ENCODE measurements at regions not wholly inside any gene's neighbourhood (a gene's known extent, or its start where the extent isn't known, plus 50 kb on each side); places are given as distances from the start of the nearest gene placed in this dataset.

- no peak overlapping the region for H3K4me3 Mint-ChIP-seq
- ChIA-PET POLR2A (no interaction called here), CTCF (no interaction called here)
- no peaks in the 10 kb centered on the region for H3K36me3 ChIP-seq (ENCODE audit: insufficient read depth, low read length)
- no peaks in the 10 kb centered on the region for H3K9me3 Mint-ChIP-seq
- H3K36me3 Mint-ChIP-seq (ENCODE audit: low read depth) = no peaks in the 10 kb centered on the region
- H3K27ac Mint-ChIP-seq = no peak overlapping the region
- H3K27me3 Mint-ChIP-seq = no peaks in the 10 kb centered on the region
- H3K4me1 Mint-ChIP-seq (ENCODE audit: low read depth) = no peaks in the 10 kb centered on the region
- H3K27ac ChIP-seq (ENCODE audit: low read depth in 1 of 2, low read length in 2 of 2) = no peak overlapping the region
- no peak overlapping the region for H3K4me3 ChIP-seq (ENCODE audit: low read length)
- intact Hi-C loops (cut with DNase I, micrococcal nuclease) = no loop called here
- H3K9me3 ChIP-seq (ENCODE audit: control insufficient read depth in 1 of 2, insufficient read depth in 1 of 2, low read length in 2 of 2) = peaks cover 0 to under 1% of the 10 kb centered on the region in 2 experiments
- H3K27me3 ChIP-seq (ENCODE audit: control insufficient read depth in 1 of 2, insufficient read depth in 2 of 2, low read length in 2 of 2) = no peaks in the 10 kb centered on the region
- DNase-seq = no peak
- ATAC-seq (ENCODE audit: poor library complexity) = no peak
- H3K4me1 ChIP-seq (ENCODE audit: insufficient read depth, low read length) = no peaks in the 10 kb centered on the region
- TF ChIP-seq CTCF (IDR thresholded peaks at IDR 0.05) = no peak
These were observed 370.9 kb upstream of the RND3 start for GRCh38 chr2:150858382-150858781.

DNA sequence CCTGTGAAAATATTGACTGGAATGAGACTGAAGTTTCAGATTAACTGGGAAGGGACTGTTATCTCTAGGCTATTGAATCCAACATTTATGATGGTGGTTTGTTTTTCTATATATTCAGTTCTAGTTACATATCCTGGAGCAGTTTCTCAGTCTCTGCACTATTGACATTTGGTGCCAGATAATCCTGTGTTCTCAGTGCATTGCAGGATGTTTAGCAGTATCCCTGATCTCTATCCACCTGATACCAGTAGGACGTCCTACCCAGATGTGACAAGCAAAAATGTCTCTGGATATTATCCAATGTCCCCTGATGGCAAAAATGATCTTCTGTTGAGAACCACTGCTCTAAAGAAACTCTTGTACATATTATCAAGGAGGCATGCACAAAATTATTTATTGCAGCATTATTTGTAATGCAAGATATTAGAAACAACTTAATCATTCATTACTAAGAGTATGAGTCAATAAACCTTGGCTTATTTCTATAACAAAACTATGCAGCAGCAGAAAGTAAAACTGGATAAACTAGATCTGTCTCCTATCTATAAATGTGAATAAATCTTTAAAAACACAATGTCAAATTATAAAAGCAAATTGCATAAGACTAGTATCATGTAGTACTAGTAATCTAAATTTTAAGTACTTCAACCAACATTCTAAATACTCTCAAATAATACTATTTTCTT is 369.3 kb upstream of the RND3 start:
- no peaks in the 10 kb centered on the region for H3K9me3 Mint-ChIP-seq
- no peaks in the 10 kb centered on the region for H3K27me3 Mint-ChIP-seq
- no peak overlapping the region for H3K4me3 ChIP-seq (ENCODE audit: low read length)
- H3K4me1 Mint-ChIP-seq (ENCODE audit: low read depth) = no peaks in the 10 kb centered on the region
- H3K36me3 Mint-ChIP-seq (ENCODE audit: low read depth) = no peaks in the 10 kb centered on the region
- CTCF ChIA-PET = no interaction called here
- H3K4me3 Mint-ChIP-seq = no peak overlapping the region
- no peak overlapping the region for H3K27ac Mint-ChIP-seq
- no peak for ATAC-seq (ENCODE audit: poor library complexity)
- intact Hi-C loops (cut with DNase I, micrococcal nuclease) = no loop called here
- H3K36me3 ChIP-seq (ENCODE audit: insufficient read depth, low read length) = no peaks in the 10 kb centered on the region
- no peak overlapping the region for H3K27ac ChIP-seq (ENCODE audit: low read depth in 1 of 2, low read length in 2 of 2)
- no peaks in the 10 kb centered on the region for H3K9me3 ChIP-seq (ENCODE audit: control insufficient read depth in 1 of 2, insufficient read depth in 1 of 2, low read length in 2 of 2)
- H3K4me1 ChIP-seq (ENCODE audit: insufficient read depth, low read length) = no peaks in the 10 kb centered on the region
- no peak for TF ChIP-seq CTCF (IDR thresholded peaks at IDR 0.05)
- no peaks in the 10 kb centered on the region for H3K27me3 ChIP-seq (ENCODE audit: control insufficient read depth in 1 of 2, insufficient read depth in 2 of 2, low read length in 2 of 2)
- no peak for DNase-seq
- POLR2A ChIA-PET = no interaction called here

DNA sequence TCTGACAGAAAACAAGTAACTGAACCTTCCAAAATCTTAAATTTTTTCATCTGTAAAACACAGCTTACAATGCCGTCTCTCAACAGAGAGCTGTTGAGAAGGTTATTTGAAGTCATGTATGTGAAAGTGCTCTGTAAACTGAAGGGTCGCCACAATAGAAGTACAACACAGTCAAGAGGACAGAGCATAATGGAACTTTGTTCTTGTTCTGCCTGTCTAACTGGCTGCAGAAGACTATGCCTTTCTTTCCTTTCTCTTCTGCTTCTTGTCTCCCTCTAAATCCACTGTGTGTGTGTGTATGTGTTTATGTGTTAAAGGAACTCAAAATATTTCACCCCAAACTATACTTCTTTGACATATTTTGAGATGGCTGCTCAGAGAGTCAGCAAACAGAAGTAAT is 365.8 kb upstream of the RND3 start:
- no peaks in the 10 kb centered on the region for H3K9me3 Mint-ChIP-seq
- H3K4me1 Mint-ChIP-seq (ENCODE audit: low read depth) = no peaks in the 10 kb centered on the region
- Histone ChIP-seq H3K36me3 (ENCODE audit: insufficient read depth, low read length) (no peaks in the 10 kb centered on the region), H3K27me3 (ENCODE audit: control insufficient read depth in 1 of 2, insufficient read depth in 2 of 2, low read length in 2 of 2) (no peaks in the 10 kb centered on the region), H3K9me3 (ENCODE audit: control insufficient read depth in 1 of 2, insufficient read depth in 1 of 2, low read length in 2 of 2) (peaks cover 0 to 5% of the 10 kb centered on the region in 2 experiments), H3K4me3 (ENCODE audit: low read length) (no peak overlapping the region), H3K4me1 (ENCODE audit: insufficient read depth, low read length) (no peaks in the 10 kb centered on the region), H3K27ac (ENCODE audit: low read depth in 1 of 2, low read length in 2 of 2) (no peak overlapping the region)
- DNase-seq (no peak), ATAC-seq (ENCODE audit: poor library complexity) (no peak)
- ChIA-PET POLR2A (no interaction called here), CTCF (no interaction called here)
- no peaks in the 10 kb centered on the region for H3K36me3 Mint-ChIP-seq (ENCODE audit: low read depth)
- intact Hi-C loops (cut with DNase I, micrococcal nuclease) = no loop called here
- no peak for TF ChIP-seq CTCF (IDR thresholded peaks at IDR 0.05)
- H3K27ac Mint-ChIP-seq = no peak overlapping the region
- H3K27me3 Mint-ChIP-seq = no peaks in the 10 kb centered on the region
- H3K4me3 Mint-ChIP-seq = no peak overlapping the region

Measured in CD4-positive, alpha-beta T cell (primary cell).